Spleen (tissue), 11 donors: ENCODE measurements at regions not wholly inside any gene's neighbourhood (a gene's known extent, or its start where the extent isn't known, plus 50 kb on each side); places are given as distances from the start of the nearest gene placed in this dataset.

Experiments
- DNase-seq: peaks from one replicate; pipeline ENCODE4 v3.0.0-alpha.2; 2020
- H3K27ac ChIP-seq, 8 donors: fragments of 200-600 bp; sonication (generic) in 7 of 8; 1 replicate in 4 of 8; 2 replicates in 4 of 8; pipeline versions ENCODE4 v1.5.0 to v1.8.0; 2016 to 2021; ENCODE audit warnings: inconsistent platforms in 4 of 8, mild to moderate bottlenecking in 4 of 8, moderate library complexity in 1 of 8
- H3K27me3 ChIP-seq, 7 donors: fragments of 200-600 bp; sonication (generic) in 6 of 7; replicated peaks in 1 of 7; 1 replicate in 4 of 7; 2 replicates in 3 of 7; pipeline versions ENCODE4 v1.5.0 to v1.8.0; 2016 to 2021; ENCODE audit warnings: inconsistent platforms in 3 of 7, mild to moderate bottlenecking in 1 of 7
- H3K36me3 ChIP-seq, 6 donors: fragments of 200-600 bp; sonication (generic) in 5 of 6; 1 replicate in 4 of 6; 2 replicates in 2 of 6; pipeline versions ENCODE4 v1.5.0 to v1.8.0; 2016 to 2021; ENCODE audit warnings: inconsistent platforms in 2 of 6
- H3K4me1 ChIP-seq, 6 donors: fragments of 200-600 bp; sonication (generic) in 5 of 6; 1 replicate in 3 of 6; 2 replicates in 3 of 6; pipeline versions ENCODE4 v1.5.0 to v1.8.0; 2016 to 2021; ENCODE audit warnings: inconsistent platforms in 3 of 6
- H3K4me3 ChIP-seq, 8 donors: fragments of 200-600 bp; sonication (generic) in 7 of 8; 1 replicate in 4 of 8; 2 replicates in 4 of 8; pipeline versions ENCODE4 v1.5.0 to v1.8.0; 2016 to 2021; ENCODE audit warnings: inconsistent platforms in 4 of 8, mild to moderate bottlenecking in 4 of 8, moderate library complexity in 2 of 8
- H3K9me3 ChIP-seq, 8 donors: fragments of 200-600 bp; sonication (generic) in 7 of 8; 1 replicate in 4 of 8; 2 replicates in 4 of 8; pipeline versions ENCODE4 v1.5.0 to v1.8.0; 2016 to 2021; ENCODE audit warnings: inconsistent platforms in 4 of 8
- CTCF ChIP-seq, 11 experiments: fragments of 200-600 bp in 7 of 11; fragments of 450-650 bp in 4 of 11; sonication (generic) in 4 of 11; IDR thresholded peaks in 8 of 11; conservative IDR thresholded peaks in 3 of 11; 1 replicate in 7 of 11; 2 replicates in 4 of 11; pipeline versions ENCODE4 v1.4.0 to v1.8.0; 2016 to 2021; ENCODE audit warnings: antibody characterized with exemption in 11 of 11, inconsistent platforms in 4 of 11, mild to moderate bottlenecking in 1 of 11
- POLR2A ChIP-seq, 3 donors: fragments of 450-650 bp; IDR thresholded peaks; one replicate each; pipeline ENCODE4 v1.5.1; 2017; ENCODE audit warnings: antibody characterized with exemption in 3 of 3, mild to moderate bottlenecking in 1 of 3
- POLR2AphosphoS5 ChIP-seq, 3 donors: sonication (generic); formaldehyde crosslinking; IDR thresholded peaks; one replicate each; pipeline ENCODE4 v1.5.1; 2017; ENCODE audit warnings: antibody characterized with exemption in 3 of 3
- whole genome bisulfite sequencing, 5 donors: extraction: QIAGEN DNeasy Blood & Tissue Kit in 3 of 5; methylation state at CpG; one replicate each; pipeline versions ENCODE4 v1.1.5 to v1.1.7; 2013 to 2018; 5-methylcytosine and 5-hydroxymethylcytosine counted together
- intact Hi-C: fragments of 100-400 bp; cut with DNase I; formaldehyde crosslinking; loops from one replicate; pipeline ENCODE4 v1.15.0; 2023; ENCODE audit warnings: low total_unique reads
- donor health status: healthy with polysubstance abuse.
- donor health status: DM: no; HTN: no; CAD: no; lungs with moderate emphysema.
- donor health status: DM: no; HTN: no; CAD: no.
- donor health status: Bipolar disorder and iron deficiency.
- donor health status: healthy.
- donor health status: DM: no; HTN: no; CAD: no.
- donor health status: DM: yes; HTN: yes; CAD: no.

GRCh38 chr10:113292086-113292485 is 260.8 kb upstream of the HABP2 start:
- H3K27me3 ChIP-seq: no peaks in the 10 kb centered on the region
- H3K9me3 ChIP-seq: no peaks in the 10 kb centered on the region
- DNase-seq: no peak

GRCh38 chr10:113292743-113293142 is 260.1 kb upstream of the HABP2 start:
- no peak overlapping the region for H3K4me3 ChIP-seq
- intact Hi-C loops: no loop called here
- H3K27ac ChIP-seq: no peak overlapping the region
- peaks cover 0 to 11% (median 0%) of the 10 kb centered on the region in 6 donors for H3K4me1 ChIP-seq
- no peaks in the 10 kb centered on the region for H3K27me3 ChIP-seq
- TF ChIP-seq POLR2AphosphoS5 (IDR thresholded peaks at IDR 0.05) (no peak), CTCF (IDR thresholded peaks at IDR 0.05 in 8 of 11, conservative IDR thresholded peaks at IDR 0.05 in 3 of 11) (no peak), POLR2A (IDR thresholded peaks at IDR 0.05) (no peak)
- DNase-seq: no peak
- no peaks in the 10 kb centered on the region for H3K9me3 ChIP-seq
- no peaks in the 10 kb centered on the region for H3K36me3 ChIP-seq
- WGBS, 5 donors: 82 to 92% (median 86%) methylated on average over 5 of the region's 5 CpGs

More at GRCh38 chr10:113292086-113292485, 260.8 kb upstream of the HABP2 start:
- TF ChIP-seq POLR2A (IDR thresholded peaks at IDR 0.05) (no peak), POLR2AphosphoS5 (IDR thresholded peaks at IDR 0.05) (no peak), CTCF (IDR thresholded peaks at IDR 0.05 in 8 of 11, conservative IDR thresholded peaks at IDR 0.05 in 3 of 11) (no peak)
- no peak overlapping the region for H3K4me3 ChIP-seq
- no peaks in the 10 kb centered on the region for H3K36me3 ChIP-seq
- no peak overlapping the region for H3K27ac ChIP-seq
- intact Hi-C loops: no loop called here
- H3K4me1 ChIP-seq: peaks cover 0 to 11% (median 0%) of the 10 kb centered on the region in 6 donors
- WGBS, 5 donors: 38 to 71% (median 44%) methylated on average over 3 of the region's 3 CpGs

- Histone ChIP-seq H3K4me1 (peaks cover 0 to 11% (median 0%) of the 10 kb centered on the region in 6 donors), H3K27me3 (no peaks in the 10 kb centered on the region), H3K9me3 (no peaks in the 10 kb centered on the region), H3K36me3 (no peaks in the 10 kb centered on the region), H3K27ac (no peak overlapping the region), H3K4me3 (no peak overlapping the region)
- intact Hi-C loops: no loop called here
- DNase-seq: no peak
- no peak for TF ChIP-seq POLR2A (IDR thresholded peaks at IDR 0.05)
- TF ChIP-seq POLR2AphosphoS5 (IDR thresholded peaks at IDR 0.05): no peak
- TF ChIP-seq CTCF (IDR thresholded peaks at IDR 0.05 in 8 of 11, conservative IDR thresholded peaks at IDR 0.05 in 3 of 11): no peak
- WGBS, 5 donors: 78 to 95% (median 82%) methylated on average over 4 of the region's 4 CpGs
Observed at GRCh38 chr10:113293167-113293566, 259.7 kb upstream of the HABP2 start.

GRCh38 chr10:113294868-113295267 is 258.0 kb upstream of the HABP2 start:
- 82 to 93% (median 86%) methylated on average over 3 of the region's 3 CpGs for WGBS, 5 donors
- Histone ChIP-seq H3K27ac (no peak overlapping the region), H3K27me3 (no peaks in the 10 kb centered on the region), H3K4me3 (no peak overlapping the region), H3K4me1 (peaks cover 0 to 11% (median 0%) of the 10 kb centered on the region in 6 donors), H3K9me3 (no peaks in the 10 kb centered on the region), H3K36me3 (no peaks in the 10 kb centered on the region)
- no peak for DNase-seq
- no peak for TF ChIP-seq CTCF (IDR thresholded peaks at IDR 0.05 in 8 of 11, conservative IDR thresholded peaks at IDR 0.05 in 3 of 11)
- no peak for TF ChIP-seq POLR2AphosphoS5 (IDR thresholded peaks at IDR 0.05)
- no peak for TF ChIP-seq POLR2A (IDR thresholded peaks at IDR 0.05)
- intact Hi-C loops: no loop called here
